ENCODE measurements at regions not wholly inside any gene's neighbourhood (a gene's known extent, or its start where the extent isn't known, plus 50 kb on each side); places are given as distances from the start of the nearest gene placed in this dataset.

GRCh38 chr4:135201081-135201480 lies 999.5 kb upstream of the PABPC4L start:
- TF ChIP-seq CTCF (IDR thresholded peaks at IDR 0.05) (no peak), ZSCAN20 (CRISPR knock-in tag; IDR thresholded peaks at IDR 0.05) (no peak), POLR2A (IDR thresholded peaks at IDR 0.05; ENCODE audit: low read length) (no peak)

All from A549 (cell line).